ENCODE measurements at regions not wholly inside any gene's neighbourhood (a gene's known extent, or its start where the extent isn't known, plus 50 kb on each side); places are given as distances from the start of the nearest gene placed in this dataset.

DNA sequence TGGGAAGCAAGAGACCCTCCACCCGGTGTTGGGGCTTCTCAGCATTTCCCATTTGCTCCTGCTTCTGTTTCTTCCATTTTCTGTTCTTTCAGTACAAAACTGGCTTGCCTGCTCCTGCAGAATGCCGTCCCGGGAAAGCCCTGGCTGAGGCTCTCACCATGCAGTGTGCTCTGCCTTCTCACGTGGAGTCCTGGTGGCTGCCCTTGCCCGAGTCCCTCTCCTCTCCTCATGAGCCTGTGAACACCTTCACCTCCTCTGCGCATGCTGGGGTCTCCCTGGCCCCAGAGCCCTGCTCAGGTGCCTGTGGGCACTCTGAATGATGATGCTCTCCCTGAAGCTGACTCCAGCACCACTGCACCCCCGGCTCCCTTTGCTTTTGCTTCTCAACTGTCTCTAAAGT lies 752.0 kb downstream of the QKI start (continued):
- TF ChIP-seq ZNF644 (tag; IDR thresholded peaks at IDR 0.05; ENCODE audit: low read depth) (no peak), PYGO2 (tag; IDR thresholded peaks at IDR 0.05) (no peak)

GRCh38 chr6:164164876-164165275 lies 750.4 kb downstream of the QKI start:
- no peak overlapping the region for H3K4me2 ChIP-seq (ENCODE audit: insufficient read depth, low read length)
- WGBS (ENCODE audit: insufficient coverage, low coverage, missing lambda C conversion rate): 0% methylated on average over 3 of the region's 3 CpGs
- no peaks in the 10 kb centered on the region for H3K79me2 ChIP-seq (ENCODE audit: control insufficient read depth, insufficient read depth, low read length)
- in situ Hi-C loops (cut with MboI) (no loop called here), intact Hi-C loops (cut with micrococcal nuclease) (no loop called here)
- H3K27ac ChIP-seq (ENCODE audit: extremely low read depth, low read depth, low read length): no peak overlapping the region
- BruUV-seq (replicated peaks): no TSS peak
- no peaks in the 10 kb centered on the region for H3K36me3 ChIP-seq (ENCODE audit: control insufficient read depth, insufficient read depth, low read length)
- no peaks in the 10 kb centered on the region for H3K9me3 ChIP-seq (replicated peaks; ENCODE audit: control insufficient read depth, insufficient read depth, low read depth, low read length)
- H4K20me1 ChIP-seq (replicated peaks; ENCODE audit: control insufficient read depth, insufficient read depth, low read length): no peaks in the 10 kb centered on the region
- FAIRE-seq: no peak
- H3K4me1 ChIP-seq (replicated peaks in 1 of 2; ENCODE audit: control insufficient read depth in 2 of 2, insufficient read depth in 2 of 2, low read length in 2 of 2): no peaks in the 10 kb centered on the region
- ChIA-PET CTCF (ENCODE audit: low intra/inter-chr PET ratio) (no interaction called here), POLR2A (interaction anchor here (1.4 kb wide), 1 partner anchor 9 kb away, joined by 3 read pairs; no protein-coding TSS in a partner anchor)
- H3K27me3 ChIP-seq (ENCODE audit: control insufficient read depth in 2 of 2, insufficient read depth in 2 of 2, low read length in 2 of 2): no peaks in the 10 kb centered on the region
- H3K9me1 ChIP-seq (ENCODE audit: control insufficient read depth, insufficient read depth, low read length): no peaks in the 10 kb centered on the region
- no peak for ATAC-seq
- no peak overlapping the region for H3K9ac ChIP-seq (ENCODE audit: insufficient read depth in 1 of 2, low read depth in 2 of 2, low read length in 2 of 2)
- no peak overlapping the region for H3K4me3 ChIP-seq
- no peak overlapping the region for H2AFZ ChIP-seq (ENCODE audit: low read depth, low read length)
- DNase-seq (ENCODE audit: extremely low read depth in 1 of 4, low spot score in 3 of 4): no peak
- TF ChIP-seq PCBP1 (IDR thresholded peaks at IDR 0.05; ENCODE audit: low read depth, low read length, poor library complexity, severe bottlenecking) (no peak), ZNF12 (CRISPR knock-in tag; IDR thresholded peaks at IDR 0.05) (no peak), C11orf30 (IDR thresholded peaks at IDR 0.05; ENCODE audit: low read depth) (no peak), SUPT5H (IDR thresholded peaks at IDR 0.05) (no peak), CBFB (CRISPR knock-in tag; IDR thresholded peaks at IDR 0.05) (no peak), MXI1 (IDR thresholded peaks at IDR 0.05; ENCODE audit: low read depth, low read length) (no peak), THAP12 (CRISPR knock-in tag; IDR thresholded peaks at IDR 0.05) (no peak), SIX5 (IDR thresholded peaks at IDR 0.05; ENCODE audit: borderline replicate concordance in 1 of 2, insufficient read depth in 1 of 2, low read depth in 1 of 2, low read length in 2 of 2) (no peak), YBX1 (IDR thresholded peaks at IDR 0.05) (no peak), SMAD1 (IDR thresholded peaks at IDR 0.05; ENCODE audit: low read depth, low read length, partially characterized antibody) (no peak), POLR2G (IDR thresholded peaks at IDR 0.05; ENCODE audit: low read depth, low read length) (no peak), TEAD2 (tag; IDR thresholded peaks at IDR 0.05) (no peak), HDAC6 (IDR thresholded peaks at IDR 0.05; ENCODE audit: low read depth, low read length) (no peak), YY1 (IDR thresholded peaks at IDR 0.05; ENCODE audit: borderline replicate concordance in 1 of 3, control insufficient read depth in 1 of 3, extremely low read depth in 1 of 3, insufficient read depth in 3 of 3, insufficient read length in 1 of 3, insufficient replicate concordance in 2 of 3, low read depth in 1 of 3, low read length in 2 of 3) (no peak), ZNF449 (CRISPR knock-in tag; IDR thresholded peaks at IDR 0.05) (no peak)
- TF ChIP-seq, protein P1, sequence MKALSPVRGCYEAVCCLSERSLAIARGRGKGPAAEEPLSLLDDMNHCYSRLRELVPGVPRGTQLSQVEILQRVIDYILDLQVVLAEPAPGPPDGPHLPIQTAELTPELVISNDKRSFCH (CRISPR knock-in tag; IDR thresholded peaks at IDR 0.05): no peak
- TF ChIP-seq, protein P1 (tag; IDR thresholded peaks at IDR 0.05): no peak

Measured in K562 (cell line).